Retinal pigment epithelial cell (primary cell): ENCODE measurements at regions not wholly inside any gene's neighbourhood (a gene's known extent, or its start where the extent isn't known, plus 50 kb on each side); places are given as distances from the start of the nearest gene placed in this dataset.

Source experiments
- DNase-seq: peaks from one replicate; pipeline ENCODE4 v3.0.0-alpha.2; 2010; ENCODE audit warnings: low read depth
- H3K4me3 ChIP-seq: 2 replicates; pipeline ENCODE4 v1.5.1; 2011; ENCODE audit warnings: mild to moderate bottlenecking, low read length, control low read depth, moderate library complexity
- CTCF ChIP-seq: conservative IDR thresholded peaks from 2 replicates; pipeline ENCODE4 v1.5.1; 2011; ENCODE audit warnings: low read depth, low read length, control low read depth, inconsistent platforms

- no peak overlapping the region for H3K4me3 ChIP-seq
- no peak for DNase-seq
- TF ChIP-seq CTCF: no peak
Measured at GRCh38 chrX:15946783-15947580, 92.4 kb upstream of the AP1S2 start.

GRCh38 chrX:15943391-15943790 is 88.8 kb upstream of the AP1S2 start:
- DNase-seq: no peak
- TF ChIP-seq CTCF: no peak

GRCh38 chrX:15942307-15942706 is 87.7 kb upstream of the AP1S2 start:
- no peak for DNase-seq
- no peak for TF ChIP-seq CTCF
- no peak overlapping the region for H3K4me3 ChIP-seq

More at GRCh38 chrX:15943391-15943790, 88.8 kb upstream of the AP1S2 start:
- no peak overlapping the region for H3K4me3 ChIP-seq

- TF ChIP-seq CTCF: no peak
- DNase-seq: no peak
Measured at GRCh38 chrX:15939737-15940136, 85.1 kb upstream of the AP1S2 start.

GRCh38 chrX:15938072-15938471 is 83.5 kb upstream of the AP1S2 start:
- DNase-seq: no peak
- no peak for TF ChIP-seq CTCF

More at GRCh38 chrX:15939737-15940136, 85.1 kb upstream of the AP1S2 start:
- H3K4me3 ChIP-seq: no peak overlapping the region

GRCh38 chrX:15931362-15931761 is 76.7 kb upstream of the AP1S2 start:
- H3K4me3 ChIP-seq: no peak overlapping the region
- no peak for TF ChIP-seq CTCF
- no peak for DNase-seq

More at GRCh38 chrX:15938072-15938471, 83.5 kb upstream of the AP1S2 start:
- H3K4me3 ChIP-seq: no peak overlapping the region

- peak; percentile 29 for TF ChIP-seq CTCF
- no peak for DNase-seq
- no peak overlapping the region for H3K4me3 ChIP-seq
Measured at GRCh38 chrX:15930585-15930984, 76.0 kb upstream of the AP1S2 start.
